HepG2 (cell line): ENCODE measurements at regions not wholly inside any gene's neighbourhood (a gene's known extent, or its start where the extent isn't known, plus 50 kb on each side); places are given as distances from the start of the nearest gene placed in this dataset.
A peak's percentile ranks its signal among the peaks of the same experiment; 100 is the strongest.

Experiments
- DMAP1 ChIP-seq: IDR thresholded peaks from 2 replicates; pipeline ENCODE4 v1.6.1; 2016
- DPF2 ChIP-seq: sonication (generic); formaldehyde crosslinking; IDR thresholded peaks from 2 replicates; pipeline ENCODE4 v1.4.0; 2020; ENCODE audit warnings: mild to moderate bottlenecking, low read depth, missing genetic modification reagents, borderline replicate concordance
- HOXD1 ChIP-seq: sonication (generic); formaldehyde crosslinking; IDR thresholded peaks from 2 replicates; pipeline ENCODE4 v1.5.0; 2020; ENCODE audit warnings: missing genetic modification reagents
- LCORL ChIP-seq, 2 experiments: fragments of 450-650 bp in 1 of 2; sonication (generic) in 1 of 2; formaldehyde crosslinking in 1 of 2; IDR thresholded peaks; 2 replicates each; pipeline versions ENCODE4 v1.5.0 to v1.6.1; 2017 to 2020; ENCODE audit warnings: antibody characterized with exemption in 1 of 2, missing genetic modification reagents in 1 of 2
- NBN ChIP-seq: fragments of 450-650 bp; conservative IDR thresholded peaks from 2 replicates; pipeline ENCODE4 v1.6.1; 2017
- NR2C2 ChIP-seq: sonication (generic); formaldehyde crosslinking; IDR thresholded peaks from 2 replicates; pipeline ENCODE4 v1.4.0; 2020; ENCODE audit warnings: missing genetic modification reagents, mild to moderate bottlenecking, moderate library complexity, borderline replicate concordance
- RXRA ChIP-seq: sonication (generic); formaldehyde crosslinking; IDR thresholded peaks from 2 replicates; pipeline ENCODE4 v1.5.1; 2020; ENCODE audit warnings: missing genetic modification reagents
- SIX4 ChIP-seq: sonication (generic); formaldehyde crosslinking; IDR thresholded peaks from 2 replicates; pipeline ENCODE4 v1.4.0; 2020; ENCODE audit warnings: missing genetic modification reagents
- SMYD3 ChIP-seq: sonication (generic); formaldehyde crosslinking; IDR thresholded peaks from 2 replicates; pipeline ENCODE4 v1.8.1; 2023; ENCODE audit warnings: mild to moderate bottlenecking, missing genetic modification reagents
- TSC22D2 ChIP-seq: sonication (generic); formaldehyde crosslinking; IDR thresholded peaks from 2 replicates; pipeline ENCODE4 v1.5.1; 2020; ENCODE audit warnings: missing genetic modification reagents, mild to moderate bottlenecking, borderline replicate concordance
- ZNF441 ChIP-seq: sonication (generic); formaldehyde crosslinking; IDR thresholded peaks from 2 replicates; pipeline ENCODE4 v1.7.0; 2021; ENCODE audit warnings: missing genetic modification reagents, borderline replicate concordance
- ZNF546 ChIP-seq: sonication (generic); formaldehyde crosslinking; conservative IDR thresholded peaks from 2 replicates; pipeline ENCODE4 v1.8.1; 2023; ENCODE audit warnings: mild to moderate bottlenecking, missing genetic modification reagents
- ZNF687 ChIP-seq: sonication (generic); formaldehyde crosslinking; IDR thresholded peaks from 2 replicates; pipeline ENCODE4 v1.5.1; 2020; ENCODE audit warnings: mild to moderate bottlenecking, missing genetic modification reagents, moderate library complexity
- ZNF746 ChIP-seq: sonication (generic); formaldehyde crosslinking; IDR thresholded peaks from 2 replicates; pipeline ENCODE4 v1.8.0; 2022; ENCODE audit warnings: mild to moderate bottlenecking, missing genetic modification reagents
- TF ChIP-seq, protein P1 (sequence below): sonication (generic); formaldehyde crosslinking; IDR thresholded peaks from 2 replicates; pipeline ENCODE4 v1.4.0; 2020; ENCODE audit warnings: mild to moderate bottlenecking, missing genetic modification reagents, borderline replicate concordance
- TF ChIP-seq, protein P2 (sequence below): sonication (generic); formaldehyde crosslinking; IDR thresholded peaks from 2 replicates; pipeline ENCODE4 v1.4.0; 2020; ENCODE audit warnings: missing genetic modification reagents
- TF ChIP-seq, protein P3 (sequence below): sonication (generic); formaldehyde crosslinking; IDR thresholded peaks from 2 replicates; pipeline ENCODE4 v1.4.0; 2020; ENCODE audit warnings: low read depth, mild to moderate bottlenecking, missing genetic modification reagents
- TF ChIP-seq, protein P4 (sequence below): sonication (generic); formaldehyde crosslinking; IDR thresholded peaks from 2 replicates; pipeline ENCODE4 v1.5.0; 2020; ENCODE audit warnings: mild to moderate bottlenecking, missing genetic modification reagents

DNA sequence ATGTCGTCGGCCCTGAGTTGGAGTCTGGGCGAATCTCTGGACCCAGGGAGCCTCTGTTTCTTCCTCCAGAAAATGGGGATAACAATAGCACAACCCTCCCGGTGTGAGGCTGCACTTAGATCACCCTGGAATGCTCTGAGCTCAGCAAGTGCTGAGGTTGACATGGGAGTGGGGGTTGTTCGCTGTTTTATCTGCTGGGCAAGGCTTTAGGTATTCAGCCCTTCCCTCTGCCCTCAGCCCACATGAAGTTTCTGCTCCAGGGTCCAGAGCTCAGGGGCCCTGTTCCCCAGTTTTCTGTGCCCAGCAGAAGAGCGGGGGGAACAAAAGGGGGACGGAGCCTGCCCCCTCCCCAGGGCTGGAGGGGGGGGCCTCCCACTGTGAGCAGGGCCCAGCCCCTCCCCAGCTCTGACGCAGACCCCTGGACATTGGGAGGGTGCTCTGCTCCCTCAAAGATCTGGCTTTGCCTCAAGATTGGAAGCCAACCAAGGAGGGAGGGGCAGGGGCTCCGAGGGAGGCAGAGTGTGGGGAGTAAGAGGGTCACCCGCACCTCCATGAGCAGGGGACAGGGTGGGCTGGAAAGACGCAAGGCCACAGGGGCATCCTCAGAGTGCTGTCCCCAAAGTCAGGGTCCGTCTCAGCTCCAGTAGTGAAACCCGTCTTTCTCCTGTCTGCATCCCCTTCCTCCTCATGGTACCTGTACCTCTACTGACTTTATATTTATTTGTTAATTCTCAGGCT lies 215.6 kb downstream of the C9orf50 start (continued):
- TF ChIP-seq, protein P1, sequence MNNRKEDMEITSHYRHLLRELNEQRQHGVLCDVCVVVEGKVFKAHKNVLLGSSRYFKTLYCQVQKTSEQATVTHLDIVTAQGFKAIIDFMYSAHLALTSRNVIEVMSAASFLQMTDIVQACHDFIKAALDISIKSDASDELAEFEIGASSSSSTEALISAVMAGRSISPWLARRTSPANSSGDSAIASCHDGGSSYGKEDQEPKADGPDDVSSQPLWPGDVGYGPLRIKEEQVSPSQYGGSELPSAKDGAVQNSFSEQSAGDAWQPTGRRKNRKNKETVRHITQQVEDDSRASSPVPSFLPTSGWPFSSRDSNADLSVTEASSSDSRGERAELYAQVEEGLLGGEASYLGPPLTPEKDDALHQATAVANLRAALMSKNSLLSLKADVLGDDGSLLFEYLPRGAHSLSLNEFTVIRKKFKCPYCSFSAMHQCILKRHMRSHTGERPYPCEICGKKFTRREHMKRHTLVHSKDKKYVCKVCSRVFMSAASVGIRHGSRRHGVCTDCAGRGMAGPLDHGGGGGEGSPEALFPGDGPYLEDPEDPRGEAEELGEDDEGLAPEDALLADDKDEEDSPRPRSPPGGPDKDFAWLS, result no peak
- TF ChIP-seq, protein P2, sequence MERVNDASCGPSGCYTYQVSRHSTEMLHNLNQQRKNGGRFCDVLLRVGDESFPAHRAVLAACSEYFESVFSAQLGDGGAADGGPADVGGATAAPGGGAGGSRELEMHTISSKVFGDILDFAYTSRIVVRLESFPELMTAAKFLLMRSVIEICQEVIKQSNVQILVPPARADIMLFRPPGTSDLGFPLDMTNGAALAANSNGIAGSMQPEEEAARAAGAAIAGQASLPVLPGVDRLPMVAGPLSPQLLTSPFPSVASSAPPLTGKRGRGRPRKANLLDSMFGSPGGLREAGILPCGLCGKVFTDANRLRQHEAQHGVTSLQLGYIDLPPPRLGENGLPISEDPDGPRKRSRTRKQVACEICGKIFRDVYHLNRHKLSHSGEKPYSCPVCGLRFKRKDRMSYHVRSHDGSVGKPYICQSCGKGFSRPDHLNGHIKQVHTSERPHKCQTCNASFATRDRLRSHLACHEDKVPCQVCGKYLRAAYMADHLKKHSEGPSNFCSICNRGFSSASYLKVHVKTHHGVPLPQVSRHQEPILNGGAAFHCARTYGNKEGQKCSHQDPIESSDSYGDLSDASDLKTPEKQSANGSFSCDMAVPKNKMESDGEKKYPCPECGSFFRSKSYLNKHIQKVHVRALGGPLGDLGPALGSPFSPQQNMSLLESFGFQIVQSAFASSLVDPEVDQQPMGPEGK (CRISPR knock-in tag), result peak; percentile 91
- TF ChIP-seq SIX4 (CRISPR knock-in tag) (no peak), DPF2 (CRISPR knock-in tag) (0 out of 2 replicates have a peak, but pooled peaks have one; percentile 7), ZNF441 (CRISPR knock-in tag) (no peak), ZNF746 (peak; percentile 31; the same call in 1 of the 2 replicates), SMYD3 (CRISPR knock-in tag) (no peak), RXRA (peak; percentile 8; the same call in 1 of the 2 replicates), DMAP1 (CRISPR knock-in tag) (no peak), NBN (no peak), TSC22D2 (CRISPR knock-in tag) (no peak), NR2C2 (CRISPR knock-in tag) (no peak), LCORL (IDR thresholded peaks at IDR 0.05) (no peak), LCORL (CRISPR knock-in tag; IDR thresholded peaks at IDR 0.05) (peak; percentile 33; the same call in 1 of the 2 replicates), HOXD1 (CRISPR knock-in tag) (no peak), ZNF687 (peak; percentile 50; the same call in 1 of the 2 replicates), ZNF546 (CRISPR knock-in tag) (no peak)
- TF ChIP-seq, protein P3, sequence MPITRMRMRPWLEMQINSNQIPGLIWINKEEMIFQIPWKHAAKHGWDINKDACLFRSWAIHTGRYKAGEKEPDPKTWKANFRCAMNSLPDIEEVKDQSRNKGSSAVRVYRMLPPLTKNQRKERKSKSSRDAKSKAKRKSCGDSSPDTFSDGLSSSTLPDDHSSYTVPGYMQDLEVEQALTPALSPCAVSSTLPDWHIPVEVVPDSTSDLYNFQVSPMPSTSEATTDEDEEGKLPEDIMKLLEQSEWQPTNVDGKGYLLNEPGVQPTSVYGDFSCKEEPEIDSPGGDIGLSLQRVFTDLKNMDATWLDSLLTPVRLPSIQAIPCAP (CRISPR knock-in tag), result no peak
- TF ChIP-seq, protein P4, sequence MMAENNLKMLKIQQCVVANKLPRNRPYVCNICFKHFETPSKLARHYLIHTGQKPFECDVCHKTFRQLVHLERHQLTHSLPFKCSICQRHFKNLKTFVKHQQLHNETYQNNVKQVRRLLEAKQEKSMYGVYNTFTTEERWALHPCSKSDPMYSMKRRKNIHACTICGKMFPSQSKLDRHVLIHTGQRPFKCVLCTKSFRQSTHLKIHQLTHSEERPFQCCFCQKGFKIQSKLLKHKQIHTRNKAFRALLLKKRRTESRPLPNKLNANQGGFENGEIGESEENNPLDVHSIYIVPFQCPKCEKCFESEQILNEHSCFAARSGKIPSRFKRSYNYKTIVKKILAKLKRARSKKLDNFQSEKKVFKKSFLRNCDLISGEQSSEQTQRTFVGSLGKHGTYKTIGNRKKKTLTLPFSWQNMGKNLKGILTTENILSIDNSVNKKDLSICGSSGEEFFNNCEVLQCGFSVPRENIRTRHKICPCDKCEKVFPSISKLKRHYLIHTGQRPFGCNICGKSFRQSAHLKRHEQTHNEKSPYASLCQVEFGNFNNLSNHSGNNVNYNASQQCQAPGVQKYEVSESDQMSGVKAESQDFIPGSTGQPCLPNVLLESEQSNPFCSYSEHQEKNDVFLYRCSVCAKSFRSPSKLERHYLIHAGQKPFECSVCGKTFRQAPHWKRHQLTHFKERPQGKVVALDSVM (CRISPR knock-in tag), result no peak
